ENCODE measurements at regions not wholly inside any gene's neighbourhood (a gene's known extent, or its start where the extent isn't known, plus 50 kb on each side); places are given as distances from the start of the nearest gene placed in this dataset.

DNA sequence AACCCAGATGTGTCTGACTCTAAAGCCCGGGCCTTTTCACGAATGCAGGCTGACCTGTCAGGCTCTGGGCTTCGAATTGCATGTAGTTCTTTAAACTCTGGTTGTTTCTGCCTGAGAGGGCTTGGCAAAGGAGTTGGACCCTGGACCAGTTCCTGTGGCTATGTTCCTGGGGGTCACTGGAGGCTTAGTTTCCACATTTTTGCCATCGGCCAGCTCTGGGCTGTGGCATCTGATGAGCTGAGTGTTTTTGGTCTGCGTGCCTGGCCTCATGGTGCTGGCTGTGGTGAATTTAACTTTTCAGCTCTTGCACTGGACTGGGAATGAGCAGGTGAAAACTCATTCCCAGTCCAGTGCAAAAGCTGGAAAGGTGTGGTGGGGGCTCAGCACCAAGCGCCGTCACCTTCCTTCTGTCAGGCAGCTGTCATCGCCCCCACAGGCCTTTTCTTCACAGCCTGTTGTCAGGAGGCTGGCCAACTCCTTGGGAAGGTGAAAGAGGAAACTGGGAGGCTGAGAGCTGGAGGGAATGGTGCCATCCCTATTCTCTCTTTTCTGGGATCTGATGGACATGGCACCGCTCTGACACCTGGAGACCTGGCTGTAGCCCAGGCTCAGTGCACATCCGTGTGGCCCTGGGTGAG lies 123.6 kb downstream of the ADAMTS15 start:
- ChIA-PET CTCF (no interaction called here), POLR2A (no interaction called here)
- no peak overlapping the region for H3K4me3 ChIP-seq (ENCODE audit: low read depth, low read length)
- TF ChIP-seq, protein P1, sequence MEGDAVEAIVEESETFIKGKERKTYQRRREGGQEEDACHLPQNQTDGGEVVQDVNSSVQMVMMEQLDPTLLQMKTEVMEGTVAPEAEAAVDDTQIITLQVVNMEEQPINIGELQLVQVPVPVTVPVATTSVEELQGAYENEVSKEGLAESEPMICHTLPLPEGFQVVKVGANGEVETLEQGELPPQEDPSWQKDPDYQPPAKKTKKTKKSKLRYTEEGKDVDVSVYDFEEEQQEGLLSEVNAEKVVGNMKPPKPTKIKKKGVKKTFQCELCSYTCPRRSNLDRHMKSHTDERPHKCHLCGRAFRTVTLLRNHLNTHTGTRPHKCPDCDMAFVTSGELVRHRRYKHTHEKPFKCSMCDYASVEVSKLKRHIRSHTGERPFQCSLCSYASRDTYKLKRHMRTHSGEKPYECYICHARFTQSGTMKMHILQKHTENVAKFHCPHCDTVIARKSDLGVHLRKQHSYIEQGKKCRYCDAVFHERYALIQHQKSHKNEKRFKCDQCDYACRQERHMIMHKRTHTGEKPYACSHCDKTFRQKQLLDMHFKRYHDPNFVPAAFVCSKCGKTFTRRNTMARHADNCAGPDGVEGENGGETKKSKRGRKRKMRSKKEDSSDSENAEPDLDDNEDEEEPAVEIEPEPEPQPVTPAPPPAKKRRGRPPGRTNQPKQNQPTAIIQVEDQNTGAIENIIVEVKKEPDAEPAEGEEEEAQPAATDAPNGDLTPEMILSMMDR (IDR thresholded peaks at IDR 0.05; ENCODE audit: insufficient read depth, low read length, missing control alignments), result no peak
- no peak for DNase-seq (ENCODE audit: low read depth, low spot score)

DNA sequence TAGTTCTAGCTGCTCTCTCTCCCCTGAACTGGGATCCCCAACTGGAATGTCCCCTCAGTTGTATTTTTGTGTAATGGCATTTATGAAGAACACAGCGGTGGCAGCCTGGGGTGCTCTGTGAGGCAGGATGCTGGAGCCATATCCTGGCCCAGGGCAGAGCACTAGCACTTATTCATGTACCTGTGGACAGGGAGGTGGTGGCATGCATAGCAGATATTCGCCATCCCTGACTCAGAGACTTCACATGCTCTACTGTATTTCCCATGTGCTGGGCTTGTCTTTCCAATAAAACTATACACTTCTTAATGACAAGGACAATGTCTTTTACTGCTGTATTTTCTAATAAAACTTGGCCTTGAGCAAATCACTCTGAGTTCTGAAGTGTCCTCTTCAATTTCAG lies 125.3 kb downstream of the ADAMTS15 start:
- POLR2A ChIA-PET, result no interaction called here
- no peak overlapping the region for H3K4me3 ChIP-seq (ENCODE audit: low read depth, low read length)
- TF ChIP-seq, protein P1 (IDR thresholded peaks at IDR 0.05; ENCODE audit: insufficient read depth, low read length, missing control alignments), result no peak
- CTCF ChIA-PET, result interaction anchor here (1.0 kb wide), 1 partner anchor 9 kb away, joined by 3 read pairs; no protein-coding TSS in a partner anchor
- no peak for DNase-seq (ENCODE audit: low read depth, low spot score)

DNA sequence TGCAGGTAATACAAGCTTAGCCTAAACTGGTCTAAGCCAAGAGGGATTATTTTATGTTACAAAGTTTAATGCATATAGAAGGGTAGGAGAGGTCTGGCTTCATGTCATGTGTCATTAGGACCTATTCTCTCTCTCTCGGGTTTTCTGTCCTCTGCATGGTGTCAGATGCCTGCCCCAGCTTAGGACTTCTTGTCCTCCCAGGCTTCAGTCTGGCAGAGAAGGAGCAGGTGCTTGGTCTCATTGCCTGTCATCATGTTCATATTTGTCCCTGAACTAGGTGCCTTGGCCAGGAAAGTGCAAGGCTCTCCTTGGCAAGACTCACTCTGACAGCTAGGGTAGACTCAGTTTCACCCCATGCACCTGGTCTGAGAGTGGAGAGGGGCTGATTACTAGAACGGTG lies 126.3 kb downstream of the ADAMTS15 start:
- ChIA-PET CTCF (no interaction called here), POLR2A (no interaction called here)
- no peak for DNase-seq (ENCODE audit: low read depth, low spot score)
- no peak overlapping the region for H3K4me3 ChIP-seq (ENCODE audit: low read depth, low read length)
- TF ChIP-seq, protein P1 (IDR thresholded peaks at IDR 0.05; ENCODE audit: insufficient read depth, low read length, missing control alignments), result no peak

DNA sequence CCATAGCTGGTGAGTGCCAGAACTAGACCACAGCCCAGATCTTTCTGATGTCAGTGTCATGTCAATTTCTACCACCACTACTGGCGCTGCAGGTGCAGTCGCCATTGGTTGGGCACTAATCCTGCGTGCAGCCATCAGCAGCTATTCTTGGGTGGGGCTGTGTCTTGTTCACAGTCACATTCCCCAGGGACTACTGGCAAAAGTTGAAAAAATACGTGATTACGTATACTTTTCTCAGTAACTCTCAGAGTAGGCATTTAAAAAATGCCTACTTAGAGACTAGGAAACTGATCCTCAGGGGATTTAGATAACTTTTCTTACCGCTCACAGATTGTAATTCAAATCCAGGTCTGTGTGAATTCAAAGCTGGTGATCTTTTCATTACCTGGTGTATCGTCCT lies 127.7 kb downstream of the ADAMTS15 start:
- no peak for DNase-seq (ENCODE audit: low read depth, low spot score)
- TF ChIP-seq, protein P1 (IDR thresholded peaks at IDR 0.05; ENCODE audit: insufficient read depth, low read length, missing control alignments), result no peak
- CTCF ChIA-PET, result no interaction called here
- no peak overlapping the region for H3K4me3 ChIP-seq (ENCODE audit: low read depth, low read length)
- POLR2A ChIA-PET, result no interaction called here

DNA sequence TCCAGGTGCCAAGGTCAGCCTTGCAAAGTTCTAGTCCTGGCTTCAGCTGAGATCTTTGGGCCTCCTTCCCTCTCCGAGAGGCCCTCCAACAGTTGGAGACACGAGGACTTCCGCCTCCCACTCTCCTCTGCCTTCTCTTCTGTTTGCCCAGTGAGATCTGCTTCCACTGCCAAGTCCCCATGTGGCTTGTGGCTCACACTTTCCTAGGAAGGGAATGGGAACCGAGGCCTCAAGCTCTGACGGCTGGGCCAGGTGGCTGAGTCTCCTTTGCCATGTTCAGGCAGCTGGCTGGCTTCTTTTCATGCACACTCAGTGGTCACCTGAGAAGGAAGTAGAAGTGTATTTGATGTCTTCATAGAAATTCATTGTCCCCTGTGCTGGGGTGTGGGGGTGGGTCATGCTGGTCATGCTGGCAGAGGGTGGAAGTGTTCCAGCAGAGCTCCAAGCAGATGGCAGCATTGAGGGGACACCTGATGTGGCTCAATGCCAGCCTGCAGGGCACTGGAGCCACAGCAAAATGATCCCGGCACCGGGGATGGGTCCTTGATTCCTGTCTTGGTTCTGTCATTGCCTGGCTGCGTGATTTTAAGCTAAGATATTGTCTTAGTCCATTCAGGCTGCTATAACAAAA lies 130.4 kb downstream of the ADAMTS15 start:
- CTCF ChIA-PET, result no interaction called here

DNA sequence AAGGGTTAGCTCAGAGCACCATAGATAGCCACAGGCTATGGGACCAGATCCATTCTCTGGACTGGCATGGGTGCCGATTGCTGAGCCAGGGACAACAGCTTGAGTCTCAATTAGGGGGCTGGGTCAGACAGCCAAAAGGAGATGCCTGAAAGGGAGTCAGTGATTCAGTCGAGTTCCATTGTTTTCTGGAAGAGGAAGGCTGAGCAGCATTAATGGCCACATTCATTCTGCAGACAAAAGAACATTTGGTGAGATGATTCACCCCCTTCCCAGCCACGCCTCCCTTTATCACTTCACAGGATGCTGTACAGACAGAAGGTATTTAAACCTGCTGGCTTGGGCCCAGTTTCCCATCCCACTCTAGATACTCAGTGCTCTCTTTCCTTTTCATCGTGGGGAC lies 131.9 kb downstream of the ADAMTS15 start:
- DNase-seq (ENCODE audit: low read depth, low spot score), result no peak
- POLR2A ChIA-PET, result no interaction called here
- H3K4me3 ChIP-seq (ENCODE audit: low read depth, low read length), result no peak overlapping the region
- TF ChIP-seq, protein P1 (IDR thresholded peaks at IDR 0.05; ENCODE audit: insufficient read depth, low read length, missing control alignments), result no peak
- CTCF ChIA-PET, result interaction anchor here (0.6 kb wide), 1 partner anchor 121 kb away, joined by 3 read pairs; no protein-coding TSS in a partner anchor

More for the DNA sequence above, 130.4 kb downstream of the ADAMTS15 start:
- POLR2A ChIA-PET, result no interaction called here
- TF ChIP-seq, protein P1 (IDR thresholded peaks at IDR 0.05; ENCODE audit: insufficient read depth, low read length, missing control alignments), result no peak
- no peak overlapping the region for H3K4me3 ChIP-seq (ENCODE audit: low read depth, low read length)
- DNase-seq (ENCODE audit: low read depth, low spot score), result no peak
